Peyer's patch (tissue), 4 donors: ENCODE measurements at regions not wholly inside any gene's neighbourhood (a gene's known extent, or its start where the extent isn't known, plus 50 kb on each side); places are given as distances from the start of the nearest gene placed in this dataset.

Source experiments
- CTCF ChIP-seq, 6 experiments: fragments of 450-650 bp in 4 of 6; fragments of 200-600 bp in 2 of 6; sonication (generic) in 1 of 6; IDR thresholded peaks; one replicate each; pipeline ENCODE4 v1.5.1; 2017 to 2019; ENCODE audit warnings: antibody characterized with exemption in 6 of 6, mild to moderate bottlenecking in 3 of 6, moderate library complexity in 1 of 6
- POLR2A ChIP-seq, 2 donors: fragments of 450-650 bp; IDR thresholded peaks; one replicate each; pipeline ENCODE4 v1.5.1; 2017; ENCODE audit warnings: antibody characterized with exemption in 2 of 2, mild to moderate bottlenecking in 2 of 2, moderate library complexity in 2 of 2

DNA sequence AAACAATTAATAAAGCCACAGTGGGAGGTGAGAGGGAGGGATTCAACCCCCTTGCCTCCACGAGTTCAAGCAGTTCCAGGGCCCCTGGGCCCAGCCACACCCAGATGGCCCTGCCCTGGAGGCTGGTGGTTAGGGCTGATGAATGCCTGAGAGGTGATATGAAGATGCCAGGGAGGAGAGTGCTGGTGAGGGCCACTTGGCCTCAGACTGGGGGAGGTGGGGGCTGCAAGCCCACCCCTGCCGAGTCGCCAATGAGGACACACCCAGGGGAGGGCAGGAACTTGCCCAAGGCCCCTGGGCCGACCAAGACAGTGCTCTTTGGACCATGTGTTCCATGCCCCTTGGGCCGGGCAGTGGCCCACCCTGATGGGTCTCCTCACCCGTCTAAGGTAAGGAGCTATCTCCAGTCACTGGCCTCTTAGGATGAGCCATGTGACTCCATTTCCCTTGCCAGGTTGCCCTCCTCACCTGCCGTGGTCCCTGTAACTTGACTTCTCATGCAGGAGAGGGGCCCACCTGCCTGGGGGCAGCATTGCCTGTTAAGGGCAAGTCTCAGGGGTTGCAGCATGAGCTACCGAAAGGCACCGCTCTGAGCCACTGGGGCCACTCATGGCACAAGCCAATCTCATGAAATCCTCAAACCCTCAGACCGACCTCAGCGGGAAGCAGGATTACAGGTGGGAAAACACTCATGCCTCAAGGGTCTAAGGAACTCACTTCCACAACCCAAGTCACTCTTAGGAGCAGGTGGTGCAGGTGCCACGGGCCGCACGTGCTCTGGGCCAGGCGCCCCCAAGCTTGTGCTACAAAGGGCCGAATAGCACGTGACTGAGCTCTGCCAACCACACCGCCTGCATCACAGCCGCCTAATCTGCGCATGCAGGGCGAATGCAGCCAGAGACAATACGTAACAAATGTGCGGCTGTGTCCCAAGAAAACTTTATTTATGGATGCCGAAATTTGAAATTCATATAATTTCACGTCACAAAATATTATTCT, 147.4 kb upstream of the MLN start:
- TF ChIP-seq POLR2A (IDR thresholded peaks at IDR 0.05) (no peak), CTCF (IDR thresholded peaks at IDR 0.05) (no peak)
